Thyroid gland (tissue), 4 donors: ENCODE measurements at regions not wholly inside any gene's neighbourhood (a gene's known extent, or its start where the extent isn't known, plus 50 kb on each side); places are given as distances from the start of the nearest gene placed in this dataset.

Experiments
- CTCF ChIP-seq, 6 experiments: fragments of 200-600 bp in 3 of 6; fragments of 450-650 bp in 3 of 6; sonication (generic) in 3 of 6; IDR thresholded peaks; one replicate each; pipeline ENCODE4 v1.5.1; 2016 to 2019; ENCODE audit warnings: antibody characterized with exemption in 6 of 6, mild to moderate bottlenecking in 2 of 6, inconsistent platforms in 1 of 6, moderate library complexity in 1 of 6
- POLR2A ChIP-seq, 2 donors: fragments of 450-650 bp; IDR thresholded peaks; one replicate each; pipeline ENCODE4 v1.6.1; 2017; ENCODE audit warnings: antibody characterized with exemption in 2 of 2, mild to moderate bottlenecking in 2 of 2, moderate library complexity in 1 of 2

DNA sequence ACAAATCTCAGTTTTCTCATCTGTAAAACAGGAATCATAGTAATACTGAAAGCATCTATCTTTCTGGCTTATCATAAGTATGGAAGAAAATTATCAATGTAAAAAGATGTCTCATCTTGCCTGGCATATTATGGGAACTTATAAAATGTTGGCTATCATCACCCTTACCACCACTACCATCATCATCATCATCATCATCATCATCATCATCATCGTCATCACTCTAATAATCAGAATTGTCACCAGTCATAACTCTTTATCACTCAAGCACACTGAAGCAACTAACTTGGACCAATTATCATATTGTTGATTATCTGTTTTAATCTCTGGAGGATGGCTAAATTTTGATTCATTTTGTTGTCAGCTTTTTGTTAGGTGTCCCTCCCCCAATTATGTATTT lies 825.4 kb downstream of the SORCS3 start:
- TF ChIP-seq POLR2A (IDR thresholded peaks at IDR 0.05), result no peak
- TF ChIP-seq CTCF (IDR thresholded peaks at IDR 0.05), result no peak
